Esophagus squamous epithelium (tissue), 4 donors: ENCODE measurements at regions not wholly inside any gene's neighbourhood (a gene's known extent, or its start where the extent isn't known, plus 50 kb on each side); places are given as distances from the start of the nearest gene placed in this dataset.

ENCODE experiments used
- POLR2A ChIP-seq, 4 donors: fragments of 450-650 bp; IDR thresholded peaks; one replicate each; pipeline ENCODE4 v1.6.1; 2017; ENCODE audit warnings: antibody characterized with exemption in 4 of 4, mild to moderate bottlenecking in 4 of 4, moderate library complexity in 3 of 4
- TF ChIP-seq, protein P1 (sequence below), 6 experiments: fragments of 450-650 bp in 4 of 6; fragments of 200-600 bp in 2 of 6; sonication (generic) in 2 of 6; IDR thresholded peaks; one replicate each; pipeline ENCODE4 v1.5.1; 2016 to 2019; ENCODE audit warnings: antibody characterized with exemption in 6 of 6, mild to moderate bottlenecking in 4 of 6, moderate library complexity in 4 of 6

DNA sequence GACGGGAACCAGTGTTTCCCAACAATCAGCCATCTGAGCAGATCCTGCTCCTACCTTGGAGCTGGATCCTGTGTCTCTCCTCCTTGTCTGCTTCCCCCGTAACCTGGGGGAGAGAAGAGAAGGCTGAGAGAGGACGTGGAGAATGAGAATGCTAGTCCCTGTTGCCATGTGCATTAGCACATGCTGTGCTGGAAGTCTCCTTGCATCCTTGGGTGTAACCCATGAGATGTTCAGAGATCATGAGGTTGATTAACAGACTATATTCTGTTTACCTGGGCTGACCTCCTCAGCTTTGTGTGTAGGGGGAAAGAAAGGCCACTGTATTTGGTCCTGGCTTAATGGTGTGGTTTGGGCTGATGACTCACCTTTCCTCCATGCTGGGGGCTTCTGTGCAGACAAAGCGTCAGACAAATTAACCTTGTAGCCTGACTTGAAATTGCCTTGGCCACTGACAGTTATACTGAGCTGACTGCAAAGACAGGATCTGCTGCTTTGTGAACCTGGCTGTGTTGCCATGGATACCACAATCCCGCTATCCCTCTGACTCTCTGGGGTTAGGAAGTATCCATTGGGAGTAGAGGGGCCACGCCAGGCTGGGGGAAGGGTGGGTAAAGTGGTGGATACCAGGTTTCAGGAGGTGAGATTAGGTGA is 243.7 kb upstream of the CHD6 start:
- TF ChIP-seq, protein P1, sequence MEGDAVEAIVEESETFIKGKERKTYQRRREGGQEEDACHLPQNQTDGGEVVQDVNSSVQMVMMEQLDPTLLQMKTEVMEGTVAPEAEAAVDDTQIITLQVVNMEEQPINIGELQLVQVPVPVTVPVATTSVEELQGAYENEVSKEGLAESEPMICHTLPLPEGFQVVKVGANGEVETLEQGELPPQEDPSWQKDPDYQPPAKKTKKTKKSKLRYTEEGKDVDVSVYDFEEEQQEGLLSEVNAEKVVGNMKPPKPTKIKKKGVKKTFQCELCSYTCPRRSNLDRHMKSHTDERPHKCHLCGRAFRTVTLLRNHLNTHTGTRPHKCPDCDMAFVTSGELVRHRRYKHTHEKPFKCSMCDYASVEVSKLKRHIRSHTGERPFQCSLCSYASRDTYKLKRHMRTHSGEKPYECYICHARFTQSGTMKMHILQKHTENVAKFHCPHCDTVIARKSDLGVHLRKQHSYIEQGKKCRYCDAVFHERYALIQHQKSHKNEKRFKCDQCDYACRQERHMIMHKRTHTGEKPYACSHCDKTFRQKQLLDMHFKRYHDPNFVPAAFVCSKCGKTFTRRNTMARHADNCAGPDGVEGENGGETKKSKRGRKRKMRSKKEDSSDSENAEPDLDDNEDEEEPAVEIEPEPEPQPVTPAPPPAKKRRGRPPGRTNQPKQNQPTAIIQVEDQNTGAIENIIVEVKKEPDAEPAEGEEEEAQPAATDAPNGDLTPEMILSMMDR (IDR thresholded peaks at IDR 0.05): no peak
- no peak for TF ChIP-seq POLR2A (IDR thresholded peaks at IDR 0.05)
